Naive B cell (primary cell): ENCODE measurements at regions not wholly inside any gene's neighbourhood (a gene's known extent, or its start where the extent isn't known, plus 50 kb on each side); places are given as distances from the start of the nearest gene placed in this dataset.

Experiments used
- ATAC-seq, 2 donors: fragments of 150-1000 bp; cut with Tn5 transposase; 2 replicates each; pipeline ENCODE4 v1.10.0; 2021; ENCODE audit warnings: low read depth in 2 of 2, mild to moderate bottlenecking in 2 of 2, moderate library complexity in 2 of 2
- DNase-seq: peaks from one replicate; pipeline ENCODE4 v3.0.0; 2022
- H3K27ac Mint-ChIP-seq, 6 donors: one replicate each; pipeline ENCODE4 v1.8.0; 2020 to 2022; ENCODE audit warnings: mild to moderate bottlenecking in 6 of 6, mixed read lengths in 6 of 6, moderate library complexity in 5 of 6, inconsistent platforms in 2 of 6
- H3K27me3 Mint-ChIP-seq, 3 donors: one replicate each; pipeline ENCODE4 v1.8.0; 2021 to 2022; ENCODE audit warnings: mixed read lengths in 3 of 3, mild to moderate bottlenecking in 1 of 3
- H3K36me3 Mint-ChIP-seq, 2 donors: one replicate each; pipeline ENCODE4 v1.8.0; 2020 to 2022; ENCODE audit warnings: mixed read lengths in 2 of 2, inconsistent platforms in 1 of 2, mild to moderate bottlenecking in 1 of 2
- H3K4me1 Mint-ChIP-seq, 3 donors: one replicate each; pipeline ENCODE4 v1.8.0; 2020 to 2022; ENCODE audit warnings: mixed read lengths in 3 of 3, inconsistent platforms in 1 of 3, mild to moderate bottlenecking in 1 of 3, moderate library complexity in 1 of 3
- H3K4me3 Mint-ChIP-seq, 8 donors: one replicate each; pipeline ENCODE4 v1.8.0; 2020 to 2022; ENCODE audit warnings: mild to moderate bottlenecking in 8 of 8, mixed read lengths in 8 of 8, moderate library complexity in 8 of 8, inconsistent platforms in 2 of 8
- H3K9me3 Mint-ChIP-seq, 7 donors: one replicate each; pipeline ENCODE4 v1.8.0; 2020 to 2022; ENCODE audit warnings: mixed read lengths in 7 of 7, mild to moderate bottlenecking in 5 of 7, inconsistent platforms in 2 of 7, moderate library complexity in 1 of 7

GRCh38 chr10:29851241-29851640, 208.1 kb downstream of the JCAD start:
- Mint-ChIP-seq H3K4me1 (no peaks in the 10 kb centered on the region), H3K4me3 (no peak overlapping the region), H3K36me3 (no peaks in the 10 kb centered on the region), H3K27me3 (no peaks in the 10 kb centered on the region), H3K9me3 (peaks cover 0 to 5% (median 0%) of the 10 kb centered on the region in 7 donors), H3K27ac (no peak overlapping the region)
- no peak for ATAC-seq
- DNase-seq = no peak

DNA sequence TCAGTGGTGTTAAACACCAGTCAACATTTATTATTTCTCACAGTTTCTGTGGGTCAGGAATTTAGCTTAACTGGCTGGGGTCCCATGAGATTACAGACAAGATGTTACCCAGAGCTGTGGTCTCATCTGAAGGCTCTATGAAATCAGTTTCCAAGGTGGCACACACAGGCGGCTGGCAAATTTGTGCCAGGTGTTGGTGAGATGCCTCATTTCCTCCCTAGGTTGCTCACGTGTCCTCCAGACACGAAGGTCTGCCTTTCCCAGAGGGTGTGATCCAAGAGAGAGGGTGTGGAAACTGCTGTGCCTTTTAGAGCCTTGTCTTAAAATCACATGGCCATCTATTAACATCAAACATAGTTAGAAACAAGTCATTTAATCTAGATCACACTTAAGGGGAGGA, 209.0 kb downstream of the JCAD start:
- no peaks in the 10 kb centered on the region for H3K27me3 Mint-ChIP-seq
- H3K9me3 Mint-ChIP-seq = peaks cover 0 to 5% (median 0%) of the 10 kb centered on the region in 7 donors
- no peak for DNase-seq
- no peaks in the 10 kb centered on the region for H3K4me1 Mint-ChIP-seq
- no peak overlapping the region for H3K4me3 Mint-ChIP-seq
- no peak for ATAC-seq
- no peak overlapping the region for H3K27ac Mint-ChIP-seq
- H3K36me3 Mint-ChIP-seq = no peaks in the 10 kb centered on the region

DNA sequence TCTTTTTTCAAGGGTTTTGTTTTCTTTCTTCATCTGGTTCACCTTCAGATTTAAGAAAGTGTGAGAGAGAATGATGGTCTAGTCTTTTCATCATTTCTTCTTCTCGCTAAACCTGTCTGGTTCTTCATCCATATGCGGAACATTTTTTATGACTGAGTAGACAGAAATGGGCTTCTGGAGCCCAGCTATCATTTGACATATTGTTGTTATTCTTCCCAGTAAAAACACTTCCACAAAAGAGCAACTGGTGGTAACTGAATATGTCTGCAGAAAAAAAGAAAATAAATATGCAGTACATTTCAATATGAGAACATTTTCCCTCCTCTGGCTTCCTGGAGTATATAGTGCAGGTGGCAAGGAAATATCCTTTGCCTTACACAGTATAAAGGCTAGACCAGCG, 209.5 kb downstream of the JCAD start:
- ATAC-seq = no peak
- no peaks in the 10 kb centered on the region for H3K4me1 Mint-ChIP-seq
- H3K36me3 Mint-ChIP-seq = no peaks in the 10 kb centered on the region
- no peaks in the 10 kb centered on the region for H3K27me3 Mint-ChIP-seq
- DNase-seq = no peak
- H3K27ac Mint-ChIP-seq = peak overlapping the region in 1 of 6 donors; percentile 18
- no peak overlapping the region for H3K4me3 Mint-ChIP-seq
- H3K9me3 Mint-ChIP-seq = peaks cover 0 to 5% (median 0%) of the 10 kb centered on the region in 7 donors

- no peak for DNase-seq
- Mint-ChIP-seq H3K9me3 (peaks cover 0 to 5% (median 0%) of the 10 kb centered on the region in 7 donors), H3K27me3 (no peaks in the 10 kb centered on the region), H3K36me3 (no peaks in the 10 kb centered on the region), H3K4me3 (no peak overlapping the region), H3K27ac (no peak overlapping the region), H3K4me1 (no peaks in the 10 kb centered on the region)
- ATAC-seq = no peak
Measured at GRCh38 chr10:29849126-29849833, 210.1 kb downstream of the JCAD start.

GRCh38 chr10:29846881-29847280, 212.1 kb upstream of the SVIL start:
- H3K27ac Mint-ChIP-seq = peak overlapping the region in 1 of 6 donors; percentile 7
- no peaks in the 10 kb centered on the region for H3K27me3 Mint-ChIP-seq
- no peaks in the 10 kb centered on the region for H3K36me3 Mint-ChIP-seq
- ATAC-seq (no peak), DNase-seq (no peak)
- H3K9me3 Mint-ChIP-seq = peaks cover 0 to 5% (median 0%) of the 10 kb centered on the region in 7 donors
- H3K4me3 Mint-ChIP-seq = peak overlapping the region in 1 of 8 donors; percentile 30
- H3K4me1 Mint-ChIP-seq = no peaks in the 10 kb centered on the region

DNA sequence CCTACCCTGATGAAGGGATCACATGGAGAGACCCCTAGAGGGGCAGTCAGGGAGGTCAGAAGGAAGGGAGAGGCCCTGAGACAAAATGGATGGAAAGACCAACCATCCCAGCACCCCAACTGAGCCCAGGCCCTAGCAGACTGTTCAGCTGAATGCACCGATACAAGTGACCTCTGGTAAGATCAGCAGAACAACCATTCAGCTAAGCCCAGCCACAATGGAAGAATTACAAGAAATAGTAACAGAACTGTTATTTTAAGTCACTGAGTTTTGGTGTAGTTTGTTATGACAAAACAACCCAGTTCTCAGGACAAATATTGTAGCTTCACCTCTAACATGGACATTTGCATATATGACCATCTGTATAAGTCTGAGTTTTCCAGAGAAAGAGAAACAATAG, 210.4 kb upstream of the SVIL start:
- DNase-seq = no peak
- ATAC-seq = no peak
- no peaks in the 10 kb centered on the region for H3K36me3 Mint-ChIP-seq

GRCh38 chr10:29843143-29843542, 208.4 kb upstream of the SVIL start:
- no peaks in the 10 kb centered on the region for H3K27me3 Mint-ChIP-seq
- no peak for DNase-seq
- H3K27ac Mint-ChIP-seq = no peak overlapping the region
- H3K36me3 Mint-ChIP-seq = no peaks in the 10 kb centered on the region
- H3K4me3 Mint-ChIP-seq = no peak overlapping the region
- ATAC-seq = no peak
- peaks cover 0 to 5% (median 0%) of the 10 kb centered on the region in 7 donors for H3K9me3 Mint-ChIP-seq
- no peaks in the 10 kb centered on the region for H3K4me1 Mint-ChIP-seq

More for the DNA sequence above, 210.4 kb upstream of the SVIL start:
- Mint-ChIP-seq H3K27me3 (no peaks in the 10 kb centered on the region), H3K27ac (no peak overlapping the region), H3K9me3 (peaks cover 0 to 5% (median 0%) of the 10 kb centered on the region in 7 donors), H3K4me3 (no peak overlapping the region), H3K4me1 (no peaks in the 10 kb centered on the region)

DNA sequence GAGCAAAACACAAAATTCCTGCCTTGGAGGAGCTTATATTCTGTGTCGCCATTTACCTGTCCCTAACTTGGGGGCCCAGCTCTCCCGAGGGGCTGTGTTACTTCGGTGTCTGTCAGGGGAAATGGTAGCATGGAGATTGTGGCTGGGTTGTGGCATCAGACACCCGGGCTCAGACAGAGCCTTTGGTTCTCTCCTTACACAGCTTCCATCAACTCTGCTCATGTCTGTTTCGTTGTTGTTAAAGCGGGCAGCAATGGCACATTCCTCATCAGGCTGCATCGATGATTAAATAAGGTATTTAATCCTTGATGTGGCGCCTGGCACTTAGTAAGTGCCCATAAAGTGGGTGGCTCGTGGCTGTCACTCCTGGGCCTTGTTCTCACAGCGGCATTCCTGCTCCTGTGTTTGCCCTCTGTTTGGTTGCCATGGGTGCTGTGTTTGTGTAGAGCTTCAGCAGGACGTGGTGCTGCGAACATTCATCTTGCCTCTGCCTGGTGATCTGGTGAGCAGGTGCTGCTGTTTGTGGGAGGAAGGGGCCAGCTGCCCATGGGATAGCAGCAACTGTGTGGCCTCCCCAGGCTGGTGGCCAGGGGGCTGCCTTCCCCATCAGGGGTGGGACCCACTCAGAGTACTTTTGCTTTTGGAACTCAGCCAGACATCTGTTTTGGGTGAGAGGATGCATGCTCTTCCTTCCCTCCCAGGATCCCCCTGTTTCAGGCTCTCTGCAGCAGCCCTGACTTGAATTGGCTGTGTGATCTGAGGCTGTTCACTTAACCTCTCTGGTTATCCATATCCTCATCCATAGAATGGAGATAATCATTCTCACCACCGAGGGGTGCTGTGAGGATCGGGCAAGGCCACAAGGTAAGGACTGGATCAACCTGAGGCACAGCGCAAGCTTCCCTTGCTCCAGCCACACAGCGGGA, 207.2 kb upstream of the SVIL start:
- H3K36me3 Mint-ChIP-seq = no peaks in the 10 kb centered on the region
- H3K27me3 Mint-ChIP-seq = no peaks in the 10 kb centered on the region
- ATAC-seq = no peak

DNA sequence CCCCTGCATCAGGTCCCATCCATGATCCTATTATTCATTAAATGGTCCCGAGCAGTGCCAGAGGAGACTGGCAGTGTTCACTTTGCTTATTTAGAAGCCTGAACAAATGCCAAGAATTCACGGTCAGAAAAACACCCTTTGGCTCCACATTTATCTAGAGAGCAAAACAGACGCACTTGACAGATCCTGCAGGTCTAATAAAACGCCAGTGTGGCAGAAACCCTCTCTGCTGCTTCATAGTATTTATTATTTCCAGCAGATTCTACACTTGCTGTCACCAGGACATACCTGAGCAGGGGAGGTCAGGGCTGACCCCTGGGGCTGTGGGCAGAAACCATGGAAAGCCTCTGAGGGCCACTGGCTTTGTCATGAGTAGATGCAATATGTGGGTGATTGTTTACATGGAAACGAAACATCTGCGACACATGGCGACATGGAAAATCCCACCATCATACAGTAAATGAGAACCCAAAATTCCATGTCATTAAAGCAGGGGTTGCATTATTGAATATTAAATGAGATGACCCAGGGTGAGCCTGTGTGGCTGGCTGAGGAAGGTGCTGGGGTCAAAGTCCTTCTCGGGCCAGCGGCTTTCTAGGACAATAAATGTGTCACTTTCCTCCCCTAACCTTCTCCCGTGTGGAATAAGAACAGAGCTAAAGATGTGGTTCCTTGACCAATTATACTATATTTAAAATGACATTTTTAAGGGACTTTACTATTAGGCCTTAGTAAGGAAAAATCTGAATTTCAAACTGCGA, 205.9 kb upstream of the SVIL start:
- Mint-ChIP-seq H3K9me3 (no peaks in the 10 kb centered on the region), H3K4me3 (no peak overlapping the region), H3K27ac (peak overlapping the region in 1 of 6 donors; percentile 32), H3K4me1 (no peaks in the 10 kb centered on the region), H3K36me3 (no peaks in the 10 kb centered on the region), H3K27me3 (peaks cover 0 to 4% (median 0%) of the 10 kb centered on the region in 3 donors)
- DNase-seq (no peak), ATAC-seq (no peak)

More for the DNA sequence above, 207.2 kb upstream of the SVIL start:
- Mint-ChIP-seq H3K4me1 (no peaks in the 10 kb centered on the region), H3K4me3 (no peak overlapping the region), H3K9me3 (peaks cover 0 to under 1% (median 0%) of the 10 kb centered on the region in 7 donors), H3K27ac (peak overlapping the region in 1 of 6 donors; percentile 27)
- no peak for DNase-seq

- Mint-ChIP-seq H3K27me3 (peaks cover 0 to 4% (median 0%) of the 10 kb centered on the region in 3 donors), H3K4me3 (no peak overlapping the region), H3K36me3 (no peaks in the 10 kb centered on the region), H3K9me3 (no peaks in the 10 kb centered on the region), H3K4me1 (no peaks in the 10 kb centered on the region), H3K27ac (peak overlapping the region in 1 of 6 donors; percentile 32)
- no peak for DNase-seq
- no peak for ATAC-seq
Measured at GRCh38 chr10:29839826-29840515, 205.2 kb upstream of the SVIL start.

- no peak for DNase-seq
Measured at GRCh38 chr10:29838539-29838938, 203.8 kb upstream of the SVIL start.

DNA sequence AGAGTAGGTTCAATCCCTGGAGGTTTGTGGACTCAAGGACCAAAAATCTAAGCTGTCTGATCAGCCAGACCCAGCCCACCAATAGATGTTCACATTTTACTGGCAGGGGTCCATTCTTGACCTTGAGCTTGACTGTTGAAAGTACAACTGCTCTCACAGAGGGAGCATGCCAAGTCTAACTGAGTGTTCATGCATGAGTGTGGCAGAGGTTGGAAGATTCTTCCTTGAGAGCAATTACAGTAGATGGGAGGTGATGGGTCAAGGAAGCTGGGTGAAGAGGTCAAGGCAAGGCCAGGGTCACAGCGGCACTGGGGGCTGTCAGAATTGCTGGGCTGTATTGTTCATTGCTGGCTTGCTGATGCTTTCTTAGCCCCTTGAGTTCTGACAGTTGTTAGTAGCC, 202.8 kb upstream of the SVIL start:
- H3K27ac Mint-ChIP-seq = no peak overlapping the region
- no peaks in the 10 kb centered on the region for H3K9me3 Mint-ChIP-seq
- H3K36me3 Mint-ChIP-seq = no peaks in the 10 kb centered on the region
- no peaks in the 10 kb centered on the region for H3K4me1 Mint-ChIP-seq
- no peak overlapping the region for H3K4me3 Mint-ChIP-seq
- H3K27me3 Mint-ChIP-seq = peaks cover 0 to 4% (median 0%) of the 10 kb centered on the region in 3 donors
- DNase-seq (no peak), ATAC-seq (no peak)

More at GRCh38 chr10:29838539-29838938, 203.8 kb upstream of the SVIL start:
- Mint-ChIP-seq H3K4me3 (no peak overlapping the region), H3K4me1 (no peaks in the 10 kb centered on the region), H3K27me3 (peaks cover 0 to 4% (median 0%) of the 10 kb centered on the region in 3 donors), H3K36me3 (no peaks in the 10 kb centered on the region), H3K9me3 (no peaks in the 10 kb centered on the region), H3K27ac (no peak overlapping the region)
- ATAC-seq = no peak

GRCh38 chr10:29836396-29836795, 201.6 kb upstream of the SVIL start:
- ATAC-seq (no peak), DNase-seq (no peak)
- Mint-ChIP-seq H3K27me3 (peaks cover 0 to 4% (median 0%) of the 10 kb centered on the region in 3 donors), H3K9me3 (peaks cover 0 to 6% (median 0%) of the 10 kb centered on the region in 7 donors), H3K27ac (no peak overlapping the region), H3K4me1 (no peaks in the 10 kb centered on the region), H3K4me3 (peak overlapping the region in 1 of 8 donors; percentile 25), H3K36me3 (no peaks in the 10 kb centered on the region)
